Parathyroid adenoma (tissue), 2 donors: ENCODE measurements at regions not wholly inside any gene's neighbourhood (a gene's known extent, or its start where the extent isn't known, plus 50 kb on each side); places are given as distances from the start of the nearest gene placed in this dataset.

Experiments
- H2AFZ ChIP-seq: fragments of 300-600 bp; sonication (generic); one replicate; pipeline ENCODE4 v1.7.0; 2017; ENCODE audit warnings: antibody characterized with exemption, mild to moderate bottlenecking
- H3K27ac ChIP-seq: fragments of 300-600 bp; sonication (generic); one replicate; pipeline ENCODE4 v1.7.0; 2017
- H3K27me3 ChIP-seq: fragments of 300-600 bp; sonication (generic); one replicate; pipeline ENCODE4 v1.7.0; 2017; ENCODE audit warnings: low read length; ENCODE audit not compliant: control insufficient read depth, insufficient read depth
- H3K36me3 ChIP-seq: fragments of 300-600 bp; sonication (generic); one replicate; pipeline ENCODE4 v1.7.0; 2017; ENCODE audit warnings: low read length; ENCODE audit not compliant: control insufficient read depth, insufficient read depth
- H3K4me1 ChIP-seq: fragments of 300-600 bp; sonication (generic); one replicate; pipeline ENCODE4 v1.7.0; 2017; ENCODE audit warnings: control low read depth
- H3K4me2 ChIP-seq: fragments of 300-600 bp; sonication (generic); one replicate; pipeline ENCODE4 v1.7.0; 2017; ENCODE audit warnings: low read length
- H3K4me3 ChIP-seq: fragments of 300-600 bp; sonication (generic); one replicate; pipeline ENCODE4 v1.7.0; 2017; ENCODE audit warnings: low read depth, low read length
- H3K79me2 ChIP-seq: fragments of 300-600 bp; sonication (generic); one replicate; pipeline ENCODE4 v1.7.0; 2017; ENCODE audit warnings: control low read depth
- H3K9ac ChIP-seq: fragments of 300-600 bp; sonication (generic); one replicate; pipeline ENCODE4 v1.7.0; 2017; ENCODE audit warnings: mild to moderate bottlenecking
- H3K9me3 ChIP-seq: fragments of 300-600 bp; sonication (generic); one replicate; pipeline ENCODE4 v1.7.0; 2017; ENCODE audit warnings: low read length; ENCODE audit not compliant: control insufficient read depth
- CTCF ChIP-seq: fragments of 300-600 bp; sonication (generic); IDR thresholded peaks from one replicate; pipeline ENCODE4 v1.7.0; 2017; ENCODE audit warnings: antibody characterized with exemption, mild to moderate bottlenecking
- donor health status: primary hyperparathyroidism.

- Histone ChIP-seq H3K9ac (no peak overlapping the region), H3K4me1 (no peaks in the 10 kb centered on the region), H3K4me3 (no peak overlapping the region), H3K79me2 (no peaks in the 10 kb centered on the region), H3K27me3 (no peaks in the 10 kb centered on the region), H3K36me3 (no peaks in the 10 kb centered on the region), H2AFZ (no peak overlapping the region), H3K27ac (no peak overlapping the region), H3K9me3 (no peaks in the 10 kb centered on the region), H3K4me2 (no peak overlapping the region)
- TF ChIP-seq CTCF = no peak
Measured at GRCh38 chr2:12120281-12121150, 374.1 kb downstream of the LPIN1 start.

- H3K79me2 ChIP-seq = no peaks in the 10 kb centered on the region
- TF ChIP-seq CTCF = no peak
- no peak overlapping the region for H3K4me2 ChIP-seq
- no peak overlapping the region for H3K27ac ChIP-seq
- H2AFZ ChIP-seq = no peak overlapping the region
- H3K9ac ChIP-seq = no peak overlapping the region
- H3K4me3 ChIP-seq = no peak overlapping the region
- H3K9me3 ChIP-seq = no peaks in the 10 kb centered on the region
- no peaks in the 10 kb centered on the region for H3K4me1 ChIP-seq
- H3K36me3 ChIP-seq = no peaks in the 10 kb centered on the region
- no peaks in the 10 kb centered on the region for H3K27me3 ChIP-seq
Measured at GRCh38 chr2:12124790-12125189, 378.4 kb downstream of the LPIN1 start.

- H2AFZ ChIP-seq = no peak overlapping the region
- no peaks in the 10 kb centered on the region for H3K79me2 ChIP-seq
- no peak overlapping the region for H3K9ac ChIP-seq
- no peak overlapping the region for H3K4me2 ChIP-seq
- no peak for TF ChIP-seq CTCF
- H3K36me3 ChIP-seq = no peaks in the 10 kb centered on the region
- no peaks in the 10 kb centered on the region for H3K27me3 ChIP-seq
- no peak overlapping the region for H3K4me3 ChIP-seq
- H3K27ac ChIP-seq = no peak overlapping the region
- no peaks in the 10 kb centered on the region for H3K9me3 ChIP-seq
- H3K4me1 ChIP-seq = no peaks in the 10 kb centered on the region
Measured at GRCh38 chr2:12126318-12126717, 379.9 kb downstream of the LPIN1 start.

- Histone ChIP-seq H3K27me3 (no peaks in the 10 kb centered on the region), H3K4me1 (no peaks in the 10 kb centered on the region), H3K79me2 (no peaks in the 10 kb centered on the region), H3K9me3 (no peaks in the 10 kb centered on the region), H3K4me3 (no peak overlapping the region), H3K4me2 (no peak overlapping the region), H3K36me3 (no peaks in the 10 kb centered on the region), H3K9ac (no peak overlapping the region), H2AFZ (no peak overlapping the region), H3K27ac (no peak overlapping the region)
- TF ChIP-seq CTCF = no peak
Measured at GRCh38 chr2:12127638-12128037, 381.2 kb downstream of the LPIN1 start.

GRCh38 chr2:12131975-12132374, 385.5 kb downstream of the LPIN1 start:
- Histone ChIP-seq H3K9me3 (no peaks in the 10 kb centered on the region), H3K4me1 (no peaks in the 10 kb centered on the region), H3K79me2 (no peaks in the 10 kb centered on the region), H2AFZ (no peak overlapping the region), H3K36me3 (no peaks in the 10 kb centered on the region), H3K4me3 (no peak overlapping the region), H3K4me2 (no peak overlapping the region), H3K27me3 (no peaks in the 10 kb centered on the region), H3K27ac (no peak overlapping the region), H3K9ac (no peak overlapping the region)
- no peak for TF ChIP-seq CTCF
